ENCODE measurements at regions not wholly inside any gene's neighbourhood (a gene's known extent, or its start where the extent isn't known, plus 50 kb on each side); places are given as distances from the start of the nearest gene placed in this dataset.

DNA sequence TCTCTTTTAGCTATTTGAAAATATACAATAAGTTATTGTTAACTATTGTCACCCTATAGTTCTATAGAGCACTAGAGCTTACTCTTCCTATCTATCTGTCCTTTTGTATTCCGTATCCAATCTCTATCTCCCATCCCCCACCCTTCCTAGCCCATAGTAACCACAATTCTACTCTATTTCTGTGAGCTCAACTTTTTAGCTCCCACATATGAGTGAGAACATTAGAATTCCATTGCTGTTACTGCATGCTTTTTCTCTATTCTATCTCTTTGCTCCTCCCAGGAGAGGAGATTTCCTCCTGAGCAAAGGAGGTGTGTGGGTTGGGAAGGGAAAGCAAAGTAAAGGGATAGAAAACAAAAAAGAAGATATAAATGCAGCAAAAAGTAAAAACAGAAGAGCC lies 105.6 kb upstream of the SLC4A7 start:
- TF ChIP-seq, protein P1, sequence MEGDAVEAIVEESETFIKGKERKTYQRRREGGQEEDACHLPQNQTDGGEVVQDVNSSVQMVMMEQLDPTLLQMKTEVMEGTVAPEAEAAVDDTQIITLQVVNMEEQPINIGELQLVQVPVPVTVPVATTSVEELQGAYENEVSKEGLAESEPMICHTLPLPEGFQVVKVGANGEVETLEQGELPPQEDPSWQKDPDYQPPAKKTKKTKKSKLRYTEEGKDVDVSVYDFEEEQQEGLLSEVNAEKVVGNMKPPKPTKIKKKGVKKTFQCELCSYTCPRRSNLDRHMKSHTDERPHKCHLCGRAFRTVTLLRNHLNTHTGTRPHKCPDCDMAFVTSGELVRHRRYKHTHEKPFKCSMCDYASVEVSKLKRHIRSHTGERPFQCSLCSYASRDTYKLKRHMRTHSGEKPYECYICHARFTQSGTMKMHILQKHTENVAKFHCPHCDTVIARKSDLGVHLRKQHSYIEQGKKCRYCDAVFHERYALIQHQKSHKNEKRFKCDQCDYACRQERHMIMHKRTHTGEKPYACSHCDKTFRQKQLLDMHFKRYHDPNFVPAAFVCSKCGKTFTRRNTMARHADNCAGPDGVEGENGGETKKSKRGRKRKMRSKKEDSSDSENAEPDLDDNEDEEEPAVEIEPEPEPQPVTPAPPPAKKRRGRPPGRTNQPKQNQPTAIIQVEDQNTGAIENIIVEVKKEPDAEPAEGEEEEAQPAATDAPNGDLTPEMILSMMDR (IDR thresholded peaks at IDR 0.05; ENCODE audit: insufficient read depth, low read length): no peak
- no peak for TF ChIP-seq POLR2AphosphoS5 (IDR thresholded peaks at IDR 0.05; ENCODE audit: low read depth)
